ENCODE measurements at regions not wholly inside any gene's neighbourhood (a gene's known extent, or its start where the extent isn't known, plus 50 kb on each side); places are given as distances from the start of the nearest gene placed in this dataset.

GRCh38 chr9:129343424-129344375 lies 165.6 kb upstream of the IER5L start:
- no peak for DNase-seq (ENCODE audit: low spot score)

GRCh38 chr9:129342591-129343423 lies 164.7 kb upstream of the IER5L start:
- no peak for DNase-seq (ENCODE audit: low spot score)

GRCh38 chr9:129341987-129342348 lies 163.9 kb upstream of the IER5L start:
- no peak for DNase-seq (ENCODE audit: low spot score)

- no peak for DNase-seq (ENCODE audit: low spot score)
These were observed 163.3 kb upstream of the IER5L start for GRCh38 chr9:129341171-129341986.

GRCh38 chr9:129340427-129341170 lies 162.5 kb upstream of the IER5L start:
- no peak for DNase-seq (ENCODE audit: low spot score)

GRCh38 chr9:129339539-129340157 lies 161.6 kb upstream of the IER5L start:
- DNase-seq (ENCODE audit: low spot score): no peak

GRCh38 chr9:129338724-129339430 lies 160.8 kb upstream of the IER5L start:
- DNase-seq (ENCODE audit: low spot score): no peak

- DNase-seq (ENCODE audit: low spot score): no peak
These were observed 159.5 kb upstream of the IER5L start for GRCh38 chr9:129337336-129338140.

GRCh38 chr9:129336601-129337331 lies 158.7 kb upstream of the IER5L start:
- DNase-seq (ENCODE audit: low spot score): no peak

- no peak for DNase-seq (ENCODE audit: low spot score)
These were observed 158.1 kb upstream of the IER5L start for GRCh38 chr9:129336130-129336528.

- no peak for DNase-seq (ENCODE audit: low spot score)
These were observed 157.5 kb upstream of the IER5L start for GRCh38 chr9:129335464-129336129.

- no peak for DNase-seq (ENCODE audit: low spot score)
These were observed 156.3 kb upstream of the IER5L start for GRCh38 chr9:129334105-129334935.

GRCh38 chr9:129333617-129334104 lies 155.6 kb upstream of the IER5L start:
- no peak for DNase-seq (ENCODE audit: low spot score)

GRCh38 chr9:129332581-129332980 lies 154.5 kb upstream of the IER5L start:
- no peak for DNase-seq (ENCODE audit: low spot score)

- DNase-seq (ENCODE audit: low spot score): no peak
These were observed 153.9 kb upstream of the IER5L start for GRCh38 chr9:129331772-129332500.

GRCh38 chr9:129331493-129331765 lies 153.4 kb upstream of the IER5L start:
- DNase-seq (ENCODE audit: low spot score): no peak
